T1000 (cell line): ENCODE measurements at regions not wholly inside any gene's neighbourhood (a gene's known extent, or its start where the extent isn't known, plus 50 kb on each side); places are given as distances from the start of the nearest gene placed in this dataset.
"Not testable (repeated sequence)": the region's sequence is repeated elsewhere in the genome, so short reads cannot be mapped to it uniquely, and the experiment has no call there.

Experiments used
- DNase-seq: peaks from one replicate; lab custom pipeline; 2025; ENCODE audit warnings: mixed read lengths; lab: John Stamatoyannopoulos, UW

DNA sequence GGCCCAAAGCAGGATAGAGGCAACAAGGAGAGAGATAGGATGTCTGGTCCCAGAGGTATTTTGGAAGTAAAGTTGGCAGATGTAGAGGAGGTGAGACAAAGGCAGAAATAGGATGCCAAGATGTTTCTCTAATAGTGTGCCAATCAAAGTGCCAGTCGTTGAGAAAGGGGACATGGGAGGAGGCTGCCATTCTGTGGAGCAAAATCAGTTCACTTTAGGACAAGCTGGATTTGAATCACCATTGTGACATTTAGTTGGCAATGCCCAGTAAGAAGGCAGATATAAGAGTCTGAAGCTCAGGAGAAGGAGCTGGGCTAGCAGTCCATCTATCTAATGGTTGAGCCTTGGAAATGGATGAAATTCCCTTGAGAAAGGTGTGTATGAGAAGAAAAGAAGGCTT, 53.8 kb downstream of the ADRB2 start:
- no peak for DNase-seq

GRCh38 chr5:148880696-148881095, 54.3 kb downstream of the ADRB2 start:
- DNase-seq: no peak

- no peak for DNase-seq
Measured at GRCh38 chr5:148882332-148882731, 55.9 kb downstream of the ADRB2 start.

DNA sequence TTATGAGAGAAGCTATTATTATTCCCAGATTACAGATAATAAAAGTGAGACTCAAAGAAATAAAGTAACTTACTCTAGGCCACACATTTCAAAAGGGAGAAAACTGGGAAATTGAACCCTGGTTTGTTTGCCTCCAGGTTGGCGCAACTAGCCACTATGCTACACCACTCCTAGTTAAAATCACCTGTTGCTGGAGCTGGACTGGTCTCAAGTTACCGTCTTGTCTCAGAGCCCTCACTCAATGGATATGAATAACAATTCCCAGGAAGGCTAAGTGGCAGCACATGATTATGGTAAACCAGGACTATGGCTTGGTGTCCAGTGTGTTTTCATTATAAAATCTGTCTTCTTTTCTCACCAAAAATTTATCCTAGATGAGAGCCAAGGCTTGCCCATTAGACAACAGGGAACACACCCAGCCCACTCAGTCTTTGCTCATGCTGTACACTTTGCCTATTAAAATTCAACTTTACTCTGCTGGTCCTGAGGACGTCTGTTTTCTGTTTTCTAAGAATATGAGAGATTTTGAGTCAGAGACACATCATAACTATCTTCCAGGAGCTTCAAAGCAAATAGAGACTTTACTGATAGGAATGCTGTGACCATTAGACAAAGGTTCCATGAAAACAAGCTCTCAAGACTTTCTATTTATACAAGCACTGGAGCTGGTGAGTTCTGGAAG, 58.1 kb downstream of the ADRB2 start:
- no peak for DNase-seq

DNA sequence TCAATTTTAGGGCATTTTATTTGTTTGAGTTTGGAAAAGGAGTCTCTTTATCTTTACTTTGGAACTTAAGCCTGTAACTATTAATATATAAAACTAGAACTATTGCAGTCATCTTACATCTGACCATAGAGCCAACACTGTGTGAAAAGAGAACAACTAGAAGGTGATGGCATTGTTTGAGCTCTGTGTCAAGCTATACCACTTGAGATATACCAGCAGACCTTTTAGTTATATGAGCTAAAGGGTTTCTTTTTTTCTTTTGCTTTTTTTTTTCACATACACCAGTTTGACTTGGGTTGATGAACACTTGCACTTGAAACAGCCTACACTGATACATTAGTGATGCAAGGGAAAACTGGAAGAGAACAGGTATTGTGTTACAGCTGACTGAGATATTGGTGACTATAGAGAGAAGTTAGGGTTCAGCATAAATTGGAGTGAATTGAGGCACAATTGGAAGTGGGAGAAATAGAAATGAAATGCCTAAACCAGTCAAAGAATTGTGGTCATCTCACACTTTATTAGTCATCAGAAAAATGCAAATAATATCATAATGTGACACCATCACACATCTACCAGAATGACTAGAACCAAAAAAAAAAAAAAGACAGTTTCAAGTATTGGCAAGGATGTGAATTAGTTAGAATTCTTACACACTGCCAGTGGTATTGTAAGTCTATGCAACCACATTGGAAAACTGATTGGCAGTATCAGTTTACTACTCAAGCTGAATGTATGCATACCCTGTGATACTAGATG, 60.9 kb downstream of the ADRB2 start:
- no peak for DNase-seq

GRCh38 chr5:148889936-148890335, 63.5 kb downstream of the ADRB2 start:
- DNase-seq: not testable (repeated sequence)

- not testable (repeated sequence) for DNase-seq
Measured at GRCh38 chr5:148895441-148895840, 69.0 kb downstream of the ADRB2 start.

GRCh38 chr5:148897842-148898241, 71.4 kb downstream of the ADRB2 start:
- no peak for DNase-seq

DNA sequence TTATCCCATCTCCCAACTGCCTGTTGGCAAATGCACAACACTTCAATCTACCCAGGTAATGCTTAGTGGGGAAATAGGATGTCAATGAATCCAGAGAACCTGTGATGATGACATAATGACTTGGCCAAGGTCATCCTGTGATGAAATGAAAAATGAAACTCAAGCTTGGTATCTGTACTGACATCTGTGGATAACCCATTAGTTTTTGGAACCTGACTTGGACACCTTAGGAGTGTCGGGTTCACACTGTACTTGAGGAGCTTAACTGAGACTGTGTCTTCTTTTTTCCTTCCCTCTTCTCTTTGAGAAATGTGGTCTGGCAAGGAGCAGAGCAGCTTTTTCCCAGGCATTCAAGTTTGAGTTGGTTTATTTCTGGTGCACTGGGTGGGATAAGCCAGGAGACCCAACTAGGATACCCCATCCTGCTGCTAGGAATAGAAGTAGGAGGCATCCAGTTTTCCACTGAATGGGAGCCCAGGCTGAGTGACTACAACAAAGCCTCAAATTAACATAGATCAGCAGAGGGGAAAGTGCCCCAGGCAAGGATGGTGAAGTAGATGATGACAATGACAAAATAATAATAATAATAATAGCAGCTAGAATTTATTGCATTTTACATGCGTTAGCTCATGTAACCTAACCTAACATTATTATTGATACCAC, 72.1 kb downstream of the ADRB2 start:
- no peak for DNase-seq

- DNase-seq: no peak
Measured at GRCh38 chr5:148899993-148900392, 73.6 kb downstream of the ADRB2 start.

- DNase-seq: no peak
Measured at GRCh38 chr5:148902478-148902877, 76.1 kb downstream of the ADRB2 start.

DNA sequence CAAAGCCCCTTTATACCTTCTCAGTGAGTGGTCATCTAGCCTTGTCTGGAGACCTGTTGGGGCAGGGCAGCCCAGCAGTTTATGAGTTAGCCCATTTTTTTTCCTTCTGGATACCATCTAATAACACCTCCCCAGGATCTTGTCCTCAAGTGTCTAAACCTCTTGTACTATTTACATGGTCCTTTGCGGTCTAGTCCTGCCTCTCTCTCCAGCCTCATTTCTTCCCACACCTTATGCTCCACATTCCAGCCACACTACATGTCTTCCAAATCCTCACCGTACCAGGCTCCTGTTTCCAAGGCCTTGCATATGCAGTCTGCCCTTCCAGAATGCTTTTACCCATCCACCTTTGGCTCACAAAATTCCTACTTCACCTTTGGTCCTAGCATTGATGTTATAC, 77.2 kb downstream of the ADRB2 start:
- DNase-seq: no peak

- no peak for DNase-seq
Measured at GRCh38 chr5:148904440-148904839, 78.0 kb downstream of the ADRB2 start.

DNA sequence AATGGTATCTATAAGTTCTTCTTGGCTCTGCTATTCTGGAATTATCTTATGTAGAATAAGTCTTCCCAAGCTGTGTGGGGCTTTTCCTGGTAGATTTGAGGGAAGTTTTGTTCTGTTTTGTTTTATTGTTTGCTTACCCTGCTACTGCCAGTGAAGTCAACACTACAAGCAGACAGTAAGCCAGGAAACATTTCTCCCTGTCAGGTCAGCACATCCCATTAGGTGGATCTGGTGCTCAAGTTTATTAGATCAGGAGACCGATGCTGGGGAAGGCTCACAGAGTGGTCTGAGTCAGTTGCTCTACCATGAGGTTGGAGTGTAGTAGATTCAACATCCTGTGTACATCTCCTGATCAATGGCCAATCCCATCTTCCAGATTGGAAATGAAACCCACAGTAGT, 79.1 kb downstream of the ADRB2 start:
- no peak for DNase-seq

GRCh38 chr5:148906968-148907367, 80.6 kb downstream of the ADRB2 start:
- DNase-seq: no peak

DNA sequence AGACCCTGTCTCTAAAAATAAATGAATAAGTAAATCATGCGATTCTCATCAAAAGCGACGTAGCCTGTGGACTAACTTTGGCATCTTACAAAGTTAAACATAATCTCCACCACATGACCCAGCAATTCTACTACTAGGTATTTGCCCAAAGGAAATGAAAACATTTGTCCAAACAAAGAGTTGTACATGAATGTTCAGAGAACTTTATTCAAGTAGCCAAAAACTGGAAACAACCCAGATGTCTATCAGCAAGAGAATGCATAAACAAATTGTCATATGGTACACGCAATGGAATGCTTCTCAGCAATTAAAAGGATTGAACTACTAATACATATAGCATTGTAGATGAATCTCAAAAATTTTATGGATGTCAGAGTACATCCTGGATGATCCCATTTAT, 82.6 kb downstream of the ADRB2 start:
- no peak for DNase-seq

DNA sequence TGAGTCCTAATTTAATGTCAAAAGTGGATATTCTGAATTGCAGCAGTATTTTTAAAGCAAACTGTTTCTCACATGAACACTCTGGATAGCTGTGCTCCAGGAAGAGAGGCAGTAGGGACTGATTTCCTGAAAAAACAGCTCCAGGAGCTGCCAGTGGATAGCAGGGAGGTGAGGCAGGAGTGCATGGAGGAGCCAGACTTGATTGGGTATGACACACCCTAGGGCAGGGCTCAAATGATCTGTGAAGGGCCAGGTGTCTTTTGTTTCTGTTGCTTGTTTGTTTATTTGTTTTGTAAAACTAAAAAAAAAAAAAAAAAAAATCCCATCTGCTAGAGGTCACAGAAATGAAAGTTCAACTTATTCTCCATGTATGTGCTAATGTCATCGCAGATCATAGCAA, 83.4 kb downstream of the ADRB2 start:
- no peak for DNase-seq

DNA sequence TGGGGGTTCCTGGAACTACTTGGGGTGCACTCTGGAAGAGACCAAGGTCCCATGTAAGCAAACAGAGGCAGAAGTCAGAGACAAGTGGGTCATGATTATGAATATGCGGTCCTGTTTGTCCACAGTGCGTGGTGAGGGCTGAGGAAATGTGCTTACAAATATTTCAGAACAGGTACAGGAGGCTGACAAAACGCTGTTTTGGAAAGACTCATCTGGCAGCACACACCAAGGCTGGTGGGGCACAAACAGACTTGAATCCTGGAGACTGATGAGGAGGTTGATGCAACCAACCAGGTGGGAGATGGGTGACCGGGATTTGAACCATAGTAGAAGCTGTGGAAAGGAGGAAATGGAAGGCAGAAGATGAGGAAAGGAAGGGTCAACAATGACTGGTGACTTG, 83.8 kb downstream of the ADRB2 start:
- no peak for DNase-seq

DNA sequence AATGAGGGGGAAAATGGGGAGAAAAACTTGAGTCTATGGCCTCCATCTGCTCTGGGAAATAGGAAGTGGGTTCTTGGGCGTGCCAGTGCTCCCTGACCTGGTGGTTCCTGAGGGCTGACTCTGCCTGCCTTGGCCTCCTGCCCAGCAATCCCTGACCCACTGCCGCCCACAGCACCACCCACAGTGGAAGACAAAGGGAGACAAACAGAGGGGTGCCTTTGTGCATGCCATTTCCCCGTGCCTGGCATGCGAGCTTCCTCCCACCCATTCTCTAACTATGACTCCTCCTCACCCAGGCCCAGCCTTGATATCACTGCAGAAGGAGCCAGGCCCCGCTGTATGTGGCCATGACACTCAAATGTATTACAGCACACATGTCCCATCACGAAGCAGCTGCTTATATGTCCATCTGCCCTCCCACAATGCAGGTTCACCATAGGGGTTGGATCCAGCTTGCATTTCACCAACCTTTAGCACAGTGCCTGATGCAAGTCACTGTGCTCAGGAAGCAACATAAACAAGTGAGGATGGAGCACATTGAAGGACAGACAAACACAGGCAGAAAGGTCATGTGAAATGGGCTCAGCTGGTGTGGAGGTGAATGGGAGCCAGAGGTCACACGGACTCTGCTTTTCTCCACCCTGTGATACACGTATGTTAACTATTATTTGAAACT, 84.4 kb downstream of the ADRB2 start:
- DNase-seq: peak; percentile 73

- no peak for DNase-seq
Measured at GRCh38 chr5:148911386-148911785, 85.0 kb downstream of the ADRB2 start.

GRCh38 chr5:148912146-148912545, 85.7 kb downstream of the ADRB2 start:
- DNase-seq: no peak

GRCh38 chr5:148912714-148913398, 86.4 kb downstream of the ADRB2 start:
- peak; percentile 86 for DNase-seq
